HepG2 (cell line): ENCODE measurements at regions not wholly inside any gene's neighbourhood (a gene's known extent, or its start where the extent isn't known, plus 50 kb on each side); places are given as distances from the start of the nearest gene placed in this dataset.

Experiments
- ATAC-seq: fragments of 200-7000 bp; cut with Tn5 transposase; 3 replicates; pipeline ENCODE4 v1.9.1; 2020; ENCODE audit warnings: mild to moderate bottlenecking, moderate library complexity
- BruUV-seq: library from RNA; stranded (reverse); fragments of 400-500 nt; replicated peaks from 2 replicates; lab custom pipeline; 2021; lab: Mats Ljungman, UMichigan
- CTCF ChIA-PET: fragments of 300-600 bp; formaldehyde crosslinking; extraction: SDS; loops from one replicate; lab custom pipeline; 2021; ENCODE audit warnings: low total read pairs, inconsistent platforms, low intra/inter-chr PET ratio; lab: Yijun Ruan, JAX
- POLR2A ChIA-PET: fragments of 350-600 bp; sonication (Branson Sonifier 250); formaldehyde crosslinking; loops from one replicate; lab custom pipeline; 2020; ENCODE audit warnings: antibody characterized with exemption, inconsistent platforms; lab: Yijun Ruan, JAX
- DNase-seq: peaks from one replicate; pipeline ENCODE4 v3.0.0-alpha.2; 2015; ENCODE audit warnings: low spot score
- FAIRE-seq: peaks from 3 replicates; lab custom pipeline; 2011; peaks lifted over from hg19 to GRCh38; lab: Jason Lieb, UNC
- H2AFZ ChIP-seq: one replicate; pipeline ENCODE4 v1.6.1; 2011; ENCODE audit warnings: low read length, inconsistent platforms
- H3K27ac ChIP-seq: fragments of 300-600 bp; 3 replicates; pipeline ENCODE4 v1.8.0; 2011; ENCODE audit warnings: mixed run types, mild to moderate bottlenecking, mixed read lengths, low read length, inconsistent platforms; ENCODE audit not compliant: insufficient read depth; ENCODE audit errors: extremely low read length
- H3K27me3 ChIP-seq, 2 experiments: fragments of 200-600 bp in 1 of 2; 2 replicates in 1 of 2; 3 replicates in 1 of 2; pipeline versions ENCODE4 v1.6.0 to v1.8.0; 2011; ENCODE audit warnings: low read length in 2 of 2, mild to moderate bottlenecking in 2 of 2, moderate library complexity in 2 of 2, inconsistent platforms in 1 of 2; ENCODE audit not compliant: insufficient read depth in 2 of 2, control insufficient read depth in 1 of 2
- H3K36me3 ChIP-seq, 2 experiments: fragments of 200-600 bp in 1 of 2; replicated peaks in 1 of 2; 2 replicates in 1 of 2; 3 replicates in 1 of 2; pipeline versions ENCODE4 v1.5.1 to v1.8.0; 2011; ENCODE audit warnings: low read length in 2 of 2, inconsistent platforms in 1 of 2; ENCODE audit not compliant: insufficient read depth in 2 of 2, control insufficient read depth in 1 of 2
- H3K4me1 ChIP-seq: 2 replicates; pipeline ENCODE4 v1.5.1; 2012; ENCODE audit warnings: low read length, inconsistent platforms; ENCODE audit not compliant: insufficient read depth
- H3K4me2 ChIP-seq: 2 replicates; pipeline ENCODE4 v1.6.0; 2011; ENCODE audit warnings: low read depth, low read length, inconsistent platforms
- H3K4me3 ChIP-seq, 3 experiments: fragments of 200-600 bp in 1 of 3; sonication (generic), shearing (Covaris generic) in 1 of 3; replicated peaks in 1 of 3; 2 replicates each; pipeline ENCODE4 v1.5.1; 2011 to 2016; ENCODE audit warnings: low read length in 3 of 3, inconsistent platforms in 2 of 3, low read depth in 2 of 3, mild to moderate bottlenecking in 2 of 3, control low read depth in 1 of 3, mixed read lengths in 1 of 3; ENCODE audit not compliant: insufficient read depth in 1 of 3
- H3K79me2 ChIP-seq: one replicate; pipeline ENCODE4 v1.6.1; 2011; ENCODE audit warnings: low read length, inconsistent platforms; ENCODE audit not compliant: insufficient read depth
- H3K9ac ChIP-seq: 2 replicates; pipeline ENCODE4 v1.6.0; 2011; ENCODE audit warnings: mild to moderate bottlenecking, low read depth, low read length, inconsistent platforms; ENCODE audit not compliant: insufficient read depth
- H3K9me3 ChIP-seq: 2 replicates; pipeline ENCODE4 v1.5.1; 2012; ENCODE audit warnings: mild to moderate bottlenecking, low read length
- H4K20me1 ChIP-seq: 2 replicates; pipeline ENCODE4 v1.6.0; 2011; ENCODE audit warnings: inconsistent platforms, mild to moderate bottlenecking, low read length, moderate library complexity; ENCODE audit not compliant: insufficient read depth
- CEBPG ChIP-seq: IDR thresholded peaks from 2 replicates; pipeline ENCODE4 v1.6.1; 2016
- GATAD1 ChIP-seq: IDR thresholded peaks from 2 replicates; pipeline ENCODE4 v1.6.1; 2016; ENCODE audit warnings: missing genetic modification reagents, missing compliant biosample characterization
- NR3C1 ChIP-seq: sonication (generic); formaldehyde crosslinking; IDR thresholded peaks from 2 replicates; pipeline ENCODE4 v1.4.0; 2020; ENCODE audit warnings: missing genetic modification reagents
- SALL1 ChIP-seq: sonication (generic); formaldehyde crosslinking; IDR thresholded peaks from 2 replicates; pipeline ENCODE4 v1.8.0; 2022; ENCODE audit warnings: mild to moderate bottlenecking, missing genetic modification reagents
- SATB2 ChIP-seq: sonication (generic); formaldehyde crosslinking; IDR thresholded peaks from 2 replicates; pipeline ENCODE4 v1.5.0; 2020; ENCODE audit warnings: missing genetic modification reagents
- XRCC5 ChIP-seq: fragments of 200-400 bp; formaldehyde crosslinking; optimal IDR thresholded peaks from 2 replicates; pipeline ENCODE3; 2017; ENCODE audit warnings: mild to moderate bottlenecking, low read length
- ZNF441 ChIP-seq: sonication (generic); formaldehyde crosslinking; IDR thresholded peaks from 2 replicates; pipeline ENCODE4 v1.7.0; 2021; ENCODE audit warnings: missing genetic modification reagents, borderline replicate concordance
- ZNF788 ChIP-seq: sonication (generic); formaldehyde crosslinking; IDR thresholded peaks from 2 replicates; pipeline ENCODE4 v1.5.0; 2020; ENCODE audit warnings: mild to moderate bottlenecking, missing genetic modification reagents, borderline replicate concordance
- WGBS: methylation state at CpG from one replicate; pipeline ENCODE4 v1.1.6; 2017; ENCODE audit warnings: low lambda C conversion rate; 5-methylcytosine and 5-hydroxymethylcytosine counted together
- in situ Hi-C: cut with HindIII; loops from 2 replicates; pipeline ENCODE4 v1.10.0; 2017; ENCODE audit warnings: low pct_unique_long_range_greater_than_20kb; ENCODE audit not compliant: extremely low pct_ligation_motif_present
- intact Hi-C: fragments of 100-400 bp; cut with micrococcal nuclease; formaldehyde crosslinking; loops from one replicate; pipeline ENCODE4 v1.10.0; 2022; ENCODE audit not compliant: unreplicated experiment
- TF ChIP-seq, protein P1 (sequence below): sonication (generic); formaldehyde crosslinking; conservative IDR thresholded peaks from 2 replicates; pipeline ENCODE4 v1.8.0; 2022; ENCODE audit warnings: mild to moderate bottlenecking, moderate library complexity, missing genetic modification reagents
- TF ChIP-seq, protein P2 (sequence below): IDR thresholded peaks from 2 replicates; pipeline ENCODE4 v1.6.1; 2016; ENCODE audit warnings: missing compliant biosample characterization, missing genetic modification reagents, borderline replicate concordance
- TF ChIP-seq, protein P3 (sequence below): sonication (generic); formaldehyde crosslinking; IDR thresholded peaks from 2 replicates; pipeline ENCODE4 v1.5.0; 2020; ENCODE audit warnings: missing genetic modification reagents
- TF ChIP-seq, protein P4 (sequence below): sonication (generic); formaldehyde crosslinking; IDR thresholded peaks from 2 replicates; pipeline ENCODE4 v1.4.0; 2020; ENCODE audit warnings: missing genetic modification reagents
- TF ChIP-seq, protein P5 (sequence below): sonication (generic); formaldehyde crosslinking; IDR thresholded peaks from 2 replicates; pipeline ENCODE4 v1.4.0; 2020; ENCODE audit warnings: missing genetic modification reagents

DNA sequence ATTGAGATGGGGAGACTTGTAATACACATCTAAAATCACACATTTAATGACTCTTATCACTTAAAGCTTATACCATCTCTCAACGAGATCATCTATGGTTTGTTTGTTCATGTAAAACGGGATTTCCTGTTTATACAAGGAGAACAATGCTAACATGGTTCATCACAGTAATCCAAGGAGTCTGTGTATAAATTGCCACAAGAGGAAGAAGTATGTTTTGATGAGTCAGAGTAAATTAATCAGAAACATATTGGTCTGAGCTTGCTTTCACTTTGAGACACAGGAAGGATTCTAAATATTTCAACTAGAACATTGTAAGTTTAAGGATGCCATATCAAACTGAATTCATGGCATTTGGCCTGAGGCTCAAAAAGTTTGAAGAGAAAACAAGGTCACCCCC is 594.1 kb downstream of the GLUD2 start:
- H2AFZ ChIP-seq = no peak overlapping the region
- FAIRE-seq = no peak
- no peak overlapping the region for H3K4me3 ChIP-seq
- no peak for ATAC-seq
- no peaks in the 10 kb centered on the region for H3K27me3 ChIP-seq
- BruUV-seq = no TSS peak
- 0% methylated on average over 2 of the region's 2 CpGs for WGBS
- intact Hi-C loops = no loop called here
- TF ChIP-seq, protein P1, sequence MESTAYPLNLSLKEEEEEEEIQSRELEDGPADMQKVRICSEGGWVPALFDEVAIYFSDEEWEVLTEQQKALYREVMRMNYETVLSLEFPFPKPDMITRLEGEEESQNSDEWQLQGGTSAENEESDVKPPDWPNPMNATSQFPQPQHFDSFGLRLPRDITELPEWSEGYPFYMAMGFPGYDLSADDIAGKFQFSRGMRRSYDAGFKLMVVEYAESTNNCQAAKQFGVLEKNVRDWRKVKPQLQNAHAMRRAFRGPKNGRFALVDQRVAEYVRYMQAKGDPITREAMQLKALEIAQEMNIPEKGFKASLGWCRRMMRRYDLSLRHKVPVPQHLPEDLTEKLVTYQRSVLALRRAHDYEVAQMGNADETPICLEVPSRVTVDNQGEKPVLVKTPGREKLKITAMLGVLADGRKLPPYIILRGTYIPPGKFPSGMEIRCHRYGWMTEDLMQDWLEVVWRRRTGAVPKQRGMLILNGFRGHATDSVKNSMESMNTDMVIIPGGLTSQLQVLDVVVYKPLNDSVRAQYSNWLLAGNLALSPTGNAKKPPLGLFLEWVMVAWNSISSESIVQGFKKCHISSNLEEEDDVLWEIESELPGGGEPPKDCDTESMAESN = no peak
- TF ChIP-seq ZNF788 (CRISPR knock-in tag) (no peak), CEBPG (CRISPR knock-in tag) (no peak), NR3C1 (CRISPR knock-in tag) (no peak), XRCC5 (no peak), SATB2 (CRISPR knock-in tag) (no peak), ZNF441 (CRISPR knock-in tag) (no peak), SALL1 (no peak), GATAD1 (CRISPR knock-in tag) (no peak)
- TF ChIP-seq, protein P2, sequence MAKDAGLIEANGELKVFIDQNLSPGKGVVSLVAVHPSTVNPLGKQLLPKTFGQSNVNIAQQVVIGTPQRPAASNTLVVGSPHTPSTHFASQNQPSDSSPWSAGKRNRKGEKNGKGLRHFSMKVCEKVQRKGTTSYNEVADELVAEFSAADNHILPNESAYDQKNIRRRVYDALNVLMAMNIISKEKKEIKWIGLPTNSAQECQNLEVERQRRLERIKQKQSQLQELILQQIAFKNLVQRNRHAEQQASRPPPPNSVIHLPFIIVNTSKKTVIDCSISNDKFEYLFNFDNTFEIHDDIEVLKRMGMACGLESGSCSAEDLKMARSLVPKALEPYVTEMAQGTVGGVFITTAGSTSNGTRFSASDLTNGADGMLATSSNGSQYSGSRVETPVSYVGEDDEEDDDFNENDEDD (CRISPR knock-in tag) = no peak
- TF ChIP-seq, protein P3, sequence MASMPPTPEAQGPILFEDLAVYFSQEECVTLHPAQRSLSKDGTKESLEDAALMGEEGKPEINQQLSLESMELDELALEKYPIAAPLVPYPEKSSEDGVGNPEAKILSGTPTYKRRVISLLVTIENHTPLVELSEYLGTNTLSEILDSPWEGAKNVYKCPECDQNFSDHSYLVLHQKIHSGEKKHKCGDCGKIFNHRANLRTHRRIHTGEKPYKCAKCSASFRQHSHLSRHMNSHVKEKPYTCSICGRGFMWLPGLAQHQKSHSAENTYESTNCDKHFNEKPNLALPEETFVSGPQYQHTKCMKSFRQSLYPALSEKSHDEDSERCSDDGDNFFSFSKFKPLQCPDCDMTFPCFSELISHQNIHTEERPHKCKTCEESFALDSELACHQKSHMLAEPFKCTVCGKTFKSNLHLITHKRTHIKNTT (CRISPR knock-in tag) = no peak
- TF ChIP-seq, protein P4, sequence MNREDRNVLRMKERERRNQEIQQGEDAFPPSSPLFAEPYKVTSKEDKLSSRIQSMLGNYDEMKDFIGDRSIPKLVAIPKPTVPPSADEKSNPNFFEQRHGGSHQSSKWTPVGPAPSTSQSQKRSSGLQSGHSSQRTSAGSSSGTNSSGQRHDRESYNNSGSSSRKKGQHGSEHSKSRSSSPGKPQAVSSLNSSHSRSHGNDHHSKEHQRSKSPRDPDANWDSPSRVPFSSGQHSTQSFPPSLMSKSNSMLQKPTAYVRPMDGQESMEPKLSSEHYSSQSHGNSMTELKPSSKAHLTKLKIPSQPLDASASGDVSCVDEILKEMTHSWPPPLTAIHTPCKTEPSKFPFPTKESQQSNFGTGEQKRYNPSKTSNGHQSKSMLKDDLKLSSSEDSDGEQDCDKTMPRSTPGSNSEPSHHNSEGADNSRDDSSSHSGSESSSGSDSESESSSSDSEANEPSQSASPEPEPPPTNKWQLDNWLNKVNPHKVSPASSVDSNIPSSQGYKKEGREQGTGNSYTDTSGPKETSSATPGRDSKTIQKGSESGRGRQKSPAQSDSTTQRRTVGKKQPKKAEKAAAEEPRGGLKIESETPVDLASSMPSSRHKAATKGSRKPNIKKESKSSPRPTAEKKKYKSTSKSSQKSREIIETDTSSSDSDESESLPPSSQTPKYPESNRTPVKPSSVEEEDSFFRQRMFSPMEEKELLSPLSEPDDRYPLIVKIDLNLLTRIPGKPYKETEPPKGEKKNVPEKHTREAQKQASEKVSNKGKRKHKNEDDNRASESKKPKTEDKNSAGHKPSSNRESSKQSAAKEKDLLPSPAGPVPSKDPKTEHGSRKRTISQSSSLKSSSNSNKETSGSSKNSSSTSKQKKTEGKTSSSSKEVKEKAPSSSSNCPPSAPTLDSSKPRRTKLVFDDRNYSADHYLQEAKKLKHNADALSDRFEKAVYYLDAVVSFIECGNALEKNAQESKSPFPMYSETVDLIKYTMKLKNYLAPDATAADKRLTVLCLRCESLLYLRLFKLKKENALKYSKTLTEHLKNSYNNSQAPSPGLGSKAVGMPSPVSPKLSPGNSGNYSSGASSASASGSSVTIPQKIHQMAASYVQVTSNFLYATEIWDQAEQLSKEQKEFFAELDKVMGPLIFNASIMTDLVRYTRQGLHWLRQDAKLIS = no peak
- TF ChIP-seq, protein P5, sequence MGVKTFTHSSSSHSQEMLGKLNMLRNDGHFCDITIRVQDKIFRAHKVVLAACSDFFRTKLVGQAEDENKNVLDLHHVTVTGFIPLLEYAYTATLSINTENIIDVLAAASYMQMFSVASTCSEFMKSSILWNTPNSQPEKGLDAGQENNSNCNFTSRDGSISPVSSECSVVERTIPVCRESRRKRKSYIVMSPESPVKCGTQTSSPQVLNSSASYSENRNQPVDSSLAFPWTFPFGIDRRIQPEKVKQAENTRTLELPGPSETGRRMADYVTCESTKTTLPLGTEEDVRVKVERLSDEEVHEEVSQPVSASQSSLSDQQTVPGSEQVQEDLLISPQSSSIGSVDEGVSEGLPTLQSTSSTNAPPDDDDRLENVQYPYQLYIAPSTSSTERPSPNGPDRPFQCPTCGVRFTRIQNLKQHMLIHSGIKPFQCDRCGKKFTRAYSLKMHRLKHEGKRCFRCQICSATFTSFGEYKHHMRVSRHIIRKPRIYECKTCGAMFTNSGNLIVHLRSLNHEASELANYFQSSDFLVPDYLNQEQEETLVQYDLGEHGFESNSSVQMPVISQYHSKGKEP = no peak
- TF ChIP-seq, all 625 proteins: peak for 0
- ChIA-PET POLR2A (no interaction called here), CTCF (no interaction called here)
- no peaks in the 10 kb centered on the region for H3K36me3 ChIP-seq
- H3K79me2 ChIP-seq = no peaks in the 10 kb centered on the region
- no peak overlapping the region for H3K27ac ChIP-seq
- H3K9me3 ChIP-seq = no peaks in the 10 kb centered on the region
- no peak overlapping the region for H3K9ac ChIP-seq
- no peak for DNase-seq
- H3K4me2 ChIP-seq = no peak overlapping the region
- in situ Hi-C loops = no loop called here
- H3K4me1 ChIP-seq = no peaks in the 10 kb centered on the region
- H4K20me1 ChIP-seq = no peaks in the 10 kb centered on the region
